ENCODE measurements at regions not wholly inside any gene's neighbourhood (a gene's known extent, or its start where the extent isn't known, plus 50 kb on each side); places are given as distances from the start of the nearest gene placed in this dataset.

DNA sequence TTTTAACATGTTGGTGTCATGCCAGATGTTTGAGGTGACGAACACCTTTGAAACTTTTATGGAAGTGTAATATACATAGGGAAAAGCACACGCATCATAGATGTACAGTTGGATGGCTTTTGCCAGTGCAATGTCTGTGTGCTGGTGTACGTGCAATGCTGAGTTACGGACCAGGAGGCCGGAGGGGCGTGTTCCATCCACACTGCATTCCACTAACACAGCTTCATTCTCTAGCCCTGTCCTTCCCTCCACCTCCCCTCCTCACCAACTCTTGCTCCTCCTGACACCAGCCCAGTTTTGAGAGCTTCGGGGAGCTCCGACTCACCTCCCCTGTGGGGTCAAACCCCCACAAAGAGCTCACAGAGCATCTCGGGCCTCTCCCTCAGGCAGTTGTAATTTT, 358.8 kb downstream of the C16orf95 start:
- DNase-seq (ENCODE audit: low spot score), result no peak

DNA sequence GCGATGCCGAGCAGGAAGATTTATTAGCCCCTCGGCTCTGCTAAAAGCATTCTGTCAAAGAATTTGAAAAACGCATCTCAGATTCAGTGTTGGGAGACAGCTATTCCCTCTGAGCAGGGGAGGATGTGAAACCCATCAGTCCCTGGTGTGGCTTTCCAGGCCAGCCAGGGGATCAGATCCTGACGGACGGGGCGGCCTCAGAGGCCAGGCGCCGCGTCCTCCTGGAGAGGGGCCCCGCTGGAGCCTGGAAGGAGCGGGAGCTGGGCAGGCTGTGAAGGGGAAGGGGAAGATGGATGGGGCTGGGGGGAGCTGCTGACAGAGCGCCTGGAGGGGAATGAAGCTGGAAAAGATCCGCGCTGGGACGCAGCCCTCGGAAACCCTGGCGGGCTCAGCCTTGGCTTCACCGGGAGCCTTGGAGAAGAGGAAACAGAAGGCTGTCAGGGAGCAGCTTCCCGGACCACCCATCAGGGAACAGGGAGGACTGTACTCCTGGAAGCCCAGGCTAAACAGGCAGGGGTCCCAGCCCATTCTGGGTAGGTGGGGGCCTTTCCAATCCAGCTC, 358.0 kb downstream of the C16orf95 start:
- DNase-seq (ENCODE audit: low spot score), result no peak

DNA sequence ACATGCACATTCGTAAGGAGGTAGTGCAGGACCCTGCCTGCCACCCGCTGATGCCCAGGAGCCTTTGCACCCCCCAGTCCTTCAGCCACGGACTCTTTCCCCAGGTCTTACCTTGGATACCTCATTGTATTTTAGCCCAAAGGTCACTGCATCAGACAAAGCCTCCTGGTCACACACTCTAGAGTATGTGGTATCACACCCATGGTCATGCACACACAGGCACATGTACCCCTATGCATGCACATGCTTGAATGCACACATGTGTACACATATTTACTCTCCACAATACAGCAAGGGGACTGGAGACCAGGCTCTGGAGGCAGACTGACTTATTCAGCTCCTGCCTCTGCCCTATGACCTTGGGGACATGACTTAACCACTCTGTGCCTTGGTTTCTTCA, 357.5 kb downstream of the C16orf95 start:
- no peak for DNase-seq (ENCODE audit: low spot score)

DNA sequence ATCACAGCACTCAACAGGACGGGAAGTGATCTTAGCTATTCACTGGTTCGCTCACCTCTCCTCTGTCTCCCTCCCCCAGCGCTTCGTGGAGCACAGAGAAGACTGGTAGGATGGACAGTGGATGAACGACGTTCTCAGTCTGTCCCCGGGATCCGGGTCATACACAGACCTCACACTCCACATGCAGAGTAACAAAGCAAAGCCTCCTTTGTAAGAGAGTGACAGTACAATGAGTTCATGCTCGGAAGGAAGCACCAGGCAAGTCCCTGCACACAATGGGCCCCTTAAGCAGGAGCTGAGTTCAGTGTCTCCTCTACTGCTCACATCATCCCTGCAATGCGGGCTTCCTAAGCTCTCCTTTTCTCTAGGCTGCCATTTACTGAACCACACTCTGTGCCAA, 356.9 kb downstream of the C16orf95 start:
- DNase-seq (ENCODE audit: low spot score), result no peak

DNA sequence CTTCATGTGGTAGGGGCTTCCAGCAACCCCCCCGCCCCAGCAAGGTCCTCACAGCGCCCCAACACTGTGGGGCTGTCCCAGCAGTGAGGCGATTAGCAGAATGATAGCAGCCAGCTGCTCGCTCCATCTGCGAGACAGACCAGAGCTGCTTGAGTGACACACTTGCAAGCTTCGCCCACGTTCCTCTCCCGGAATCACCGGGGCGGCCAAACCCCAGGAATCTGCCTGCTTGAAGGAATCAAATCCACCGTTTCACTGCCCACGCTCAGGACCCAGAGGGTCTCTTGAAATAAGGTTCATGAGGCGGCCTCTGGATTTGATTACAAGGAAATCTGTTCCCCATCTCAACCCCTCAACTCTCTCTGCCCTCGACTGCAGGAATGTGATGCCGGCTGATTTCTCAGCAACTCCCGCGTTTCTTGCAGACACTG, 356.0 kb downstream of the C16orf95 start:
- no peak for DNase-seq (ENCODE audit: low spot score)

DNA sequence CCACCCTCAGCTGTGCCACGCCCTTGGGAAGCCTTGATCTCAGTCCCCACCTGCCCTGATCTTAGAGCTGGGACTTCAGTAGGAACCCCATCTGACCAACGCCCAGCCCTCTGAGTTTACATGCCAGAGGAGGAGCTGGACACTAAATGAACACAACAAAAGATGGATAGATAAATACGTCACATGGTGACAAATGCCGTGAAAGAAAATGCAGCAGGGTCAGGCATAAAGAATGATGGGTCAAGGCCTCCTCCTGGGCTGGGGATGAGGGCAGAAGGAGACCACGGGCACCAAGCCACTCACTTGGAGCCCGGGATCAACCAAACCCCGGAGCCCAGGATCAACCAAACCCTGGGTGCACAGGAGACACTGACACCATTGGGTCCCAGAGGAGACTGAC, 354.9 kb downstream of the C16orf95 start:
- DNase-seq (ENCODE audit: low spot score), result no peak

DNA sequence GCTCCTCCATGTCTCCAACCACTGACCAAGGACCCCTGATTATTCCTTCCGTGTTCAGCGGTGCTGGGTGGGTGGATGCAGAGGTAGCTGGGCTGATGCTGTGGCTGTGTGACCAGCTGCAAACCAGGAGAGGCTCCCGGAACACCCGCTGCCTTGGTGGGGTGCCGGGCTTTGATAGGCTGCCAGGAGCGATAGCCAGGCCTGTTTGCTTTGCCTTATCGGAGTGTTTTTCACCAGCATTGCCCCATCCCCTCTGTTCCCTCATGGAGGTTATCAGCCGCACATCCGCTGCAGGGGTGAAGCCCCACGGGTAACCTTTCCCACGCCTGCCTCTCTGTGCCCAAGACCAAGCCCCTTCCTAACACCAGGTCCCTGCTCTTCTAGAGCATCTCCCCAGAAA, 354.3 kb downstream of the C16orf95 start:
- no peak for DNase-seq (ENCODE audit: low spot score)

DNA sequence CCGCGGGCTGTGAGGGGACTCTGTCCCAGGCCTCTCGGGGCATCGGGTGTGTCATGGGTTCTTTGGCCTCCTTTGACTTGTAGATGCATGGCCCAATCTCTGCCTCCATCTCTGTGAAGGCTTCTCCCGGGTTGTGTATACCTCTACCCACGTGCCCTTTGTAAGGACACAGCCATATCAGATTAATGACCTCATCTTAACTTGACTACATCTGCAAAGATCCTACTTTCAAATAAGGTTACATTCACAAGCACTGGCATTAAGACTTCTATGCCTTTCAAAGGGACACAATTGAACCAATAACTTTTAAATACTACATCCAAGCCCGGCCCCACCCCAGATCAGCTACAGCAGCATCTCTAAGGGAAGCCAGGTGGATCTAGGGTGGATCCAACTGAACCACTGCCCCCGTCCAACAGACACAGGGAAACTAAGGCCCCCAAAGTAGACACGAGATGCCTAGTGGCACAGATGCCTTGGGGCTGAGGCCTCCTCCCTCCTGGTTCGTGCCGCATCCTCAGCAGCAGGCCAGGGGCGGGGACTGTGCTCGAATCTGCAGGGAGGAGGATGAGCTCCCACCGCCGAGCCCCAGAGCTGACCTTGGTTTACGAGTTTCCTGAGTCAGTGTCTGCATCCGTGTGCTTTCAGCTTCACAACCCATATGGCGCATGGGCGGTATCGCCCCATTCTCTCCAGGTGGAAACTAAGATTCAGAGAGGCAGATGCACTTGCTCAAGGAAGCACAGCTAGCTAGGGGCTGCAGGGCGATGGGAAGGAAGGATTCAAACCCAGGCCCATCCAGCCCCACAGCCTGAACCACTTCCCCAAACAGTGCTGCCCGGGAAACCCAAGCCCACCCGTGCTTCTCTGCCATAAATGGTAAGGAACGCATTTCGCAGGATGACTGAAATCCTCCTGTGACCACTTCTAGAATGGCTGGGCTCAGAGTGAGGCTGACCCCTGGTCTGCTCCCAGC, 353.3 kb downstream of the C16orf95 start:
- no peak for DNase-seq (ENCODE audit: low spot score)

DNA sequence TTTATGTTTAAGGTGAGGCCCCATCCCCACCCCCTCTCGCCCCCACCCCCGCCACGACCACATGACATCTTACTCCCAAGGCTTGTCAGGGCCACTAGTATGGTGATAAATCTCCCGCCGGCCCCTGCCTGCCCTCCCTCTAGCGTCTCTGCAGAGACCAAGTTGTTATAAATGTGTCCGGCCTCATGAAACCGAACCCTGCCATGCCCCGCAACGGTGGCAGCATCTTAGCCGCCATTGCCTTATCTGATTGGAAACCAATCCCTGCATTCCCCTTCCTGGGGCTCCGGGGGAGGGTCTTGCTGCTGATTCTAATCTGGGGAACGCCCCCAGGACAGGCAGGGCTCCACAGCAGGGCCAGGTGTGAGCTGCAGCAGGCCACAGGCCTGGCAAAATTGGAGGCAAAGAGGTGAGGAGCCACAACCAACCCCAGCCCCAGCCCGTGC, 352.4 kb downstream of the C16orf95 start:
- no peak for DNase-seq (ENCODE audit: low spot score)

DNA sequence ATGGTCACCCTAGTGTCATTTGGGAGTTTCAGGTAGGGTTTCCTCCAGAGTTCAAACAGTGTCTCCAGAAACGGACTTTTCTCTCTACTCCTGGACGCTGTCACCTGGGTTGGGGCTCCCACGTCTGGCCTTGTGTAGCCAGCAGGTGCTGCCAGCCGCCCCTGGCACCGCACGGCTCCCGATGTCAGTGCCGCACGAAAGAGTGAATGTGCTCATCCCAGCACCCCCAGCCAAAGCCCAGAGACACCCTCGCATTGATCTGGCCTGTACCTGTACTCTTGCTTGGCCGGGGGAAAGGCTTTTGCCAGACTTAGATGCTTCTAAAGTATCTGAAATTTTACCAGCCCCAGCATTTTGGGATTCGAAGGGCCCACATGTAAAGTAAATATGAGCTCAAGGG, 351.9 kb downstream of the C16orf95 start:
- no peak for DNase-seq (ENCODE audit: low spot score)

DNA sequence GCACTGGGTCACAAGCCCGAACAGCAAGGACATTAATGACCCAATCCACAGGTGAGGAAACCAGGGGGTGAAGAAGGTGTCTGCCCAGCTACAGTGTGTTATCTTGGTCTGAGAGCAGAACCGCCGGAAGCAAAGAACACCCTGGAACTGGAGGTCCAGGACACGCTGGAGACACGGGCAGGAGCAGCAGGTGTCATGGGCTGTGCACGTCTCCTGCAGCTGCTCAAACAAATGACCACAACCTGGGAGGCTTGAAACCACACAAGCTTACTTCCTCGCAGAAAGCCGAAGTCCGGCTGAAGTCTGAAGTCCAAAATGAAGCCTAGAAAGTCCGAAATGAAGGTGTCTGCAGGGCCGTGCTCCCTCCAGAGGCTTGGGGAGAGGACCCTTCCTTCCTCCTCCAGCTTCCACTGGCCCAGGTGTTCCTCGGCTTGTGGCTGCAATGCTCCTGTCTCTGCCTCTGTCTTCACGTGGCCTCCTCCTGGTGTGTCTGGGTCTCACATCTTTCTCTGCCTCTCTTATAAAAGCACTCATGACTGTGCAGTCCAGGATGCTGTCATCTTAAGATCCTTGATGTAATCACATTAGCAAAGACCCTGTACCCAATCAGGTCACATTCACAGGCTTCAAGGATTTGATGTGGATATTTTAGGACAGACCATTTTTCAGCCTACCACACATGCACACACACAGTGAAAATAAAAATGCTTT, 351.2 kb downstream of the C16orf95 start:
- DNase-seq (ENCODE audit: low spot score), result no peak

DNA sequence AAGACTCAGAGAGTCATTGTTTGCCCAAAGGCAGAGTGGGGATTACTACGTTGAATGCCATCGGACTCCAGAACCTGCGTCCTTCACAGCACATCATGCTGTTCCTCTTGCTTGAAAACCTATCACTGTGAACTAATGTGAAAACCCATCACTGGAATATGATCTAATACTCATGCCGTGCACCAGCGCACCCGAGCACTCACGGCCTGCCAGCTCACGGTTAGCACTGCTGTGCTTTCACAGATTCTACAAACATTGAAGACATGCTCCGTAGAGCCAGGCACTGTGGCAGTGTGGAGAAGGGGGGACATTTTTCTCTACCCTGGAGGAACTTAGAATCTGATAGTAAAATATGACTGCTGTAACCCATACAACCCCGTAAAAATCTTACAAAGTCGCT, 350.4 kb downstream of the C16orf95 start:
- no peak for DNase-seq (ENCODE audit: low spot score)

DNA sequence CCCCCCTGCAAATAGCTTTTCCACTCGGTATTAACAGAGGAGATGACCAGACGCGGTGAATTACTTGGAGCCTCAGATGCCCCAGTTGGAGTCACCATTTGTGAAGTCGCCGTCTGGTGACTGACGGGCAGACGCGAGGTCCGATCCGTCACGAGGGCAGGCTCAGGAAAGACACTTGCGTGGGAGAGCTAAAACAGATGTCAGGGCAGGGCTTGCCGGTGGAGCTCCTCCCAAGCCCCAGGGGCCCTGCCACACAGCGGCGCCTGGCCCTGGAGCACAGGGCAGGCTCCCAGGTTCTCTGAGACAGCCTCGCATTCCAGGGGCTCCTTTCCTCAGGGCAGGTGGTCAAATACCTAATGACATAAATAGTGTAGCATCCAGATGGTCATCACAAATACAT, 348.3 kb downstream of the C16orf95 start:
- no peak for DNase-seq (ENCODE audit: low spot score)

DNA sequence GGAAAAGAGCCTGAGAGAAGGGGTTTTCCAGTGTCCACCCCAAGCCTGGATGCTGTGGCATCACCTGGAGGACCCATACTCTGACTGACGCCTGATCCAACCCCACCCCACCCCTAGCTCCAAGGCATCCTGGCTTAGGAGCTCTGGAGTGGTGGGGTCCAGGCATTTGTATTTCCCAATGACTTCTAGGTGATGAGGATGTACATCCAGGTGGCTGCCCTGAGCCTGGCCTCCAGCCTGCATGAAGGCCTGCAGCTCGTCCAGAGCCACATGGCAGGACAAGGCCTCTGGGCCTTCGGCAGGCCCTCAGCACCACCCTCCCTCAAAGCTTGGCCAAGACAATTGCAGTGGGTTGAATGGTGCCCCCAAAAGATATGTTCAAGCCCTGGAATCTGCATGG, 347.5 kb downstream of the C16orf95 start:
- no peak for DNase-seq (ENCODE audit: low spot score)

DNA sequence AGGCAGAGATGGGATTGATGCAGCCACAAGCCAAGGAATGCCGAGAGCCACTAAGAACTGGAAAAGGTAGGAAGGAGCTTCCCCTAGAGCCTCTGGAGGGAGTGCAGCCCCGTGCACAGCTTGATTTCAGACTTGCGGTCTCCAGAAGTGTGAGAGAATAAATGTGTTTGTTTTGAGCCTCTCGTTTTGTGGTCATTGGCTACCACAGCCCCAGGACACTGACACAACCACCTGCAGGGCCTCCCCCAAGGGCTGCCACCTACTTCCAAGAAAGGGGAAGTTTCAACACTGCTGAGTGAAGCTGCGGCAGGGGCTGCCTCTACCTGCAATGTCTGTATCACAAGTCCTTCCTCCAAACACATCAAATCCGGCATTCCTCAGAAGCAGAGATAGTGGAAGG, 346.9 kb downstream of the C16orf95 start:
- no peak for DNase-seq (ENCODE audit: low spot score)

DNA sequence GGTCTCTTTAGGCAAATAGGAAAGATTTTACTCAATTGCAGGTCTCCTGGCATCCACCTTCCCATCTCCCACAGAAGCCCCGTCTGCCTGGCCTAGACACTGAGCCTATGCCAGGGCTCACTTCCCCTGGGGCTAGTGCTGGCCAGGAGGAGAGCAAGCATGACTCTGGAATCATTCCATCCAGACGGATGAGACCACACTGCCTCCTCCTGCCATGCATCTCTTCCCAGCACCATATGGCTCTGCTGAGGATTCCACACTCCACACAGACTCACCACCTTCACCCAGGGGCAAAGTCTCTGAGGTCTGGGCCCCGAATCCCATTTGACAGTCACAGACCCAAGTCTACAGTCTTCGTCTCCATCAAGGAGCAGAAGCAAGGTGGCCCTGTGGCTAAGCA, 346.5 kb downstream of the C16orf95 start:
- DNase-seq (ENCODE audit: low spot score), result no peak

DNA sequence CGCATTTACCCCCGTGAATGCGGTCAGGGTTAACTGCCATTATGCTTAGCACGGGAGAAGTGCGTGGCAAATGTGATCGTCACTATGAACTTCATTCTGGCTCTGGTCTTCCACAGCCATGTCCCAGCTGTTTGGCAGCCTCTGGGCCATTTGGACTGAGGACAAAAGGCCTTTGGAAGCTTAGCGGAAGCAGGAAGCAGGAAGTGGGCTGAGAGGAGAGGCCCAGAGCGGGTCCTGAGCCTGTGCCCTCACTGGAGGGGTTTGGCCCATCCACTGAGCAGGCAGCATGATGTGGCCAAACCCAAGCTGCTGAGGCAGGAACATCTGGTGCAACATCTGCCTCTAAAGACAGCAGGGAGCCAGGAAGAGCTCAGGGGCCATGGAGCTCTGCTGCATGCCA, 345.9 kb downstream of the C16orf95 start:
- DNase-seq (ENCODE audit: low spot score), result no peak

DNA sequence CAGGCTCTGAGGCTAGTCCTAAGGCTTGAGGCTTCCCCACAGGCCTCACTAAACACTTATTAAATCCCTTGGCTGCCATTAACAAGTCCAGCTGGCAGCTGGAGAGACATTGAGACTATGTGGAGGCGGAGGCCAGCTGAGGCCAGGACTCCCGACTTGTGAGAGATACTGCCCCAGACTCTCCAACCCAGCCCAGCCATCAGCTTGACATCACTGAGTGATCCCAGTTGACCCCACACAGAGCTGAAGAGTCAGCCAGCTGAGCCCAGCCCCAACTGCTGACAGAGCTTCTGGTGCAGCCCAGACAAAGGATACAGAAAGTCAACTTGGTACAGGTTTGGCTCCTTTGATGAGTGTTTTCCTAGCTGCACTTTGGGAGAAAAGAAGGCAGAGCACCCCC, 343.1 kb downstream of the C16orf95 start:
- no peak for DNase-seq (ENCODE audit: low spot score)

DNA sequence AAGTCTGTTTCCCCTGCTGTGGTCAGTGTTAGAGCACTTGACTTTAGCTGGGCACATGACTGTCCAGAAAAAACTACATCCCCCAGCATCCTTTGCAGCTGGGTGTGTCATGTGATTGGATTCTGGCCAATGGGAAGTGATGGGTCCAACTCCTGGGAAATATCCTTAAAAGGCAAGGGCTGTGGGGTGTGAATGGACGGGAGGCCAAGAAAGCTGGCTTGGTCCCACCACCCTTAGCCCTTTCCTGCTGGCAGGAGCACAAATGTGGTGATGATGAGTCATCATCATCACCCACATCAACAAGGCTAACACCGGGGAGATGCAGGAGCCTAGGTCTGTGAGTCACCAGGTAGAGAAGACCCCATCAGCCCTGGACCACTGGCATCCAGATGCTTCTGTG, 341.7 kb downstream of the C16orf95 start:
- peak; percentile 63 for DNase-seq (ENCODE audit: low spot score)

DNA sequence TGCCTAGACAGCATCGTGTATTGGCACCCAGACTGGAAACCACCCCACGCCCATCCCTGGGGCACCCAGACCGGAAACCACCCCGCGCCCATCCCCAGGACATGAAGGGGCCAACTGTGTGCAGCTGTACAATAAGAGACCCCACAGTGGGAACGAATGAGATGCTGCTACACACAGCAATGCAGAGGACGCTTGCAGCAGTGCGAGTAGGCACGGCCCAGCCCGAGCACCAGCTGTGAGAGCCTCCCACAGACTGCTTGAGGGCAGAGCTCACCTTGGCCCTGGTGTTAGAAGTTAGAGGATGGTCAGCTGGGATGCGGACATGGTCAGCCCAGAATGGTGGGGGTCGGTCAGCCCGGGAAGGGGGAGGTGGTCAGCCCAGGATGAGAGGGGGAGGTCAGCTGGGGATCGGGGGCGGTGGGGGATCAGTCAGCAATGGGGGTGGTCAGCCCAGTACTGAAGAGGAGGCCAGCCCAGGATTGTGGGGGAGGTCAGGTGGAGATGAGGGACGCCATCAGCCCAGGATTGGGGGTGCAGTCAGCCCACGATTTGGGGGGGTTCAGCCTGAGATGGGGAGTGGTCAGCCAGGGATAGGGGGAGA, 340.0 kb downstream of the C16orf95 start:
- DNase-seq (ENCODE audit: low spot score), result no peak

DNA sequence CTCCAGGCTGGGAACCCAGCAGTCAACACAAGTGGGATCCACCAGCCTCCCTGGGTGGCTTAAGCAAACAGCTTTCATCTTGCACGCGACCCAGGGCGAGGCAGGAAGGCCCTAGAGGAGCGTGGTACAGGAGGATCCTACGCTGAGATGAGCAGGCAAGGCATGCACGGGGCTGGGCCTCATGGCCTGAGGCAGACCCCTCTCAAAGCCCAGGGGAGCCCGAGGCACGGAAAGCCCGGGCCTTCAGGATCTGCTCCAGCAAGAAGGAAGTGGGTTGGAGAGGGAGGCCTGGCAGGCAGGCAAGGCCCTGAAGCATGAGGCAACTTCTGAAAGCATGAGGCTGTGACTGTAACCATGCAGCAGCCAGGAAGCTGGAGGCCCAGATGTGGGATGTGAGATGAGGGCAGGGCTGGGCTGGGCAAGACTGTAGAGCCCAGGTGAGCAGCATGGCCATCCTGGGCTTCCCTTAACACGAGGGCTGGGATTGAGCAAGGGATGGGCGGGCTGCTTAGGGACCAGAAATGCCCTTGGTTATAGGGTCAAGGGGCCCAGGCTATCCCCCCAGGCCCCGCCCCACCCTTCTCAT, 338.7 kb downstream of the C16orf95 start:
- DNase-seq (ENCODE audit: low spot score), result no peak

DNA sequence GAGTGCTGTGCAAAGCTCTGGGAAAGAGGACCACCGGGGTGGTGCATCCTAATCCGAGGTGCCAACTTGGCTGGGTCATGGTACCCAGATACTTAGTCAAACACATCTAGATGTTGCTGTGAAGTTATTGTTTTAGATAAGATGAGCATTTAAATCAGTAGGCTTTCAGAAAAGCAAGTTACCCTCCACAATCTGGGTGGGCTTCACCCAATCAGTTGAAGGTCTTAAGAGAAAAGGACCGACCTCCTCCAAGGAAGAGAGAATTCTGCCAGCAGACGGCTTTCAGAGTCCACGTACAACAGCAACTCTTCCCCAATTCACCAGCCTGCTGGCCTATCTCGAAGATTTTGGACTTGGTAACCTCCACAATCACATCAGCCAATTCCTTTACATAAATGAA, 338.1 kb downstream of the C16orf95 start:
- no peak for DNase-seq (ENCODE audit: low spot score)

All from RKO (cell line).